OCI-LY3 (cell line): ENCODE measurements at regions not wholly inside any gene's neighbourhood (a gene's known extent, or its start where the extent isn't known, plus 50 kb on each side); places are given as distances from the start of the nearest gene placed in this dataset.

ENCODE experiments used
- CTCF ChIP-seq: fragments of 200-600, 300-600 bp; sonication (generic); IDR thresholded peaks from 2 replicates; pipeline ENCODE4 v1.5.1; 2014; ENCODE audit warnings: antibody characterized with exemption, low read length, low read depth
- EZH2phosphoT487 ChIP-seq: fragments of 200-600 bp; shearing (Covaris generic); IDR thresholded peaks from 2 replicates; pipeline ENCODE4 v1.6.1; 2018; ENCODE audit warnings: antibody characterized with exemption, mixed run types, low read depth

GRCh38 chr5:68771732-68772131 lies 322.1 kb upstream of the SLC30A5 start:
- TF ChIP-seq CTCF (no peak), EZH2phosphoT487 (no peak)
